Ramos (cell line): ENCODE measurements at regions not wholly inside any gene's neighbourhood (a gene's known extent, or its start where the extent isn't known, plus 50 kb on each side); places are given as distances from the start of the nearest gene placed in this dataset.
"Not testable (repeated sequence)": the region's sequence is repeated elsewhere in the genome, so short reads cannot be mapped to it uniquely, and the experiment has no call there.

Experiments
- in situ Hi-C: fragments of 300-500 bp; cut with MboI; formaldehyde crosslinking; loops from one replicate; pipeline ENCODE4 v1.14.3; 2022; ENCODE audit warnings: low sequenced_read_pairs; ENCODE audit not compliant: unreplicated experiment

DNA sequence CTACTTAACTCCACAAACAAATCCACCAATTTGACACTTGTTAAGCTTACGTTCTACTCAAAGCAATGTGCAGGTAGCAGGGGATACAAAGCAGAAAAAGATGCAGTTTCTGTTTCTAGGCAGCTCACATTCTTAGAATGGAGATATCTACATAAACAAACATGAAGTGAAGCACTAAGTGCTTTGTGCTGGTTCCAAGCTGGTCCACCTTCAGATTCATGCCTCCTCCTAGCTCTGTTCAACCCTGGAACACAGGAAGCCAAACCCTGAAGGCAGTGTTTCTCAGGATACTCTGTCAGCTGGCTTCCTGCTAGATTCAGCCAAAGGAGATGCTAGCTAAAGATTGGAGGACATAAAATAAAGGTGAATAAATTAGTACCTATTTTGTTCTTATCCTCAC is 55.3 kb upstream of the NOL4 start:
- in situ Hi-C loops = no loop called here

DNA sequence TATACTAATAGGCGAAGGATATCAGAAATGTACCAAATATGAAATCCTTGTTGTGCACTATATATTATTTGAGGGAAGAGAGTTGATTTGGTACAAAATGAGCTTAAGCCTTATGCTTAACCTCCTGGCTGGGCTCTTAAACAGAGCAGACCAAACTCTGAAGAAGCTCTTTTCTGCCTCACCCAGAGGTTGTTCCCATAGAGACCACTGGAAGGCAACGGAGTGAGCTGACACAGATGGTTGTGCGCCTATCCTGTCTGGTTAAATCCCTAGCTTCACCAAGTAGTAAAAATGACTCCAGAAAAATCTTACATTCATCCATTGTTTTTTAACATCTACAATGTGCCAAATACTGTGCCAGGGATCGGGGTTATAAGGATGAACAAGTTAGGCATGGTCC is 55.9 kb upstream of the NOL4 start:
- in situ Hi-C loops = no loop called here

DNA sequence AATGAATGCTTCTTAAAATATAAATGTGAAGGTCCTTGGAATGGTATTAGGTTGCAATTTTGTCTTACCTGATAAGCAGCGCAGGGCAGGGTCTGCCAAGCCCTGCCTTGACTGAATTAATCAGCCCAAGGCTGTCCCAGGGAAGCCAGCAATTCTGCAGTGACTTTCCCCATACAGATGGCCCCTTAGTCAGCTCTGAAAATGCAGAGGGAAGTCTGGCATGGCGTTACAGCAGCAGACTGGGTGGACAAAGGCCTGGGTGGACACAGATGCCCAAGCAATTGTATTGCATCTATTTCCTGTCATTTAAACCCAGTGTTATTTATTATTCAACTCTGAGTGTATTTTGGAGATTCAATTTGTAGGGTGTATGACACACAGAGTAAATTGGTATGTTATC is 56.6 kb upstream of the NOL4 start:
- in situ Hi-C loops = no loop called here

DNA sequence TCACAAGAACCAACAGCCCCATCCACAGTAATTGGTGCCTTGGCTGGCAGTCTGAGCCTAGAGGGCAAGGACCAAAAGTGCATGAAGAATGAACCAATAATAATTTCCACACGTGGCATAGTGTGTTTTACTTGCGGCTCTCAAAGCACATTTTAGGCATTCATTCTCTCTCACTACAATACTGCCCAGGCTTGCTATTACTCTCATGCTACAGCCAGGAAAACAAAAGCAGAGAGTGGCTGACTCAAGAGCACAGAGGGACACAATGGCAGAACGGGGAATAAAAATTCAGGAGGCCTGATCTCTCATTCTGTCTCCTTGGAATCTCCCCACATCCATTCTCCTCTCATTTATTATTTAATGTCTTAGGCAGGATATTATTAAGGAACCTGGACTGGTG is 57.0 kb upstream of the NOL4 start:
- in situ Hi-C loops = no loop called here

DNA sequence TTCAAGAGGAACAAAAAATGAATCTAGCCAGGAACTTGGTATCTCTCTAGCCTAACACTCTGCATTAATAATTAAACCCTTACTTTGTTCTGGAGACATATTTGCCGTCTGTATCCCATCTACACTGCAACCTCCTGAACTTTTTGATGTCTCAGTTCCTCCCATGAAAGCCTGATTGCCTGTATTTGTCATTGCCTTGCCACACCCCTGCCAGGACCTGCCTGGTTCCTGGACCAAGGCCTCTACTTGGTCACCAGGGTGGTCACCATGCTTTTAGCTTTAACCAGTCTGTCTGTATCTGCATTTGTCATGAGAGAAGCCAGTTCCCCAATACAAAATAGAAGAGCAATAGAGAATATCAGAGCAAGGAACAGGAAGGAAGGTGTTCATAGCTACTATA is 58.8 kb upstream of the NOL4 start:
- in situ Hi-C loops = no loop called here

DNA sequence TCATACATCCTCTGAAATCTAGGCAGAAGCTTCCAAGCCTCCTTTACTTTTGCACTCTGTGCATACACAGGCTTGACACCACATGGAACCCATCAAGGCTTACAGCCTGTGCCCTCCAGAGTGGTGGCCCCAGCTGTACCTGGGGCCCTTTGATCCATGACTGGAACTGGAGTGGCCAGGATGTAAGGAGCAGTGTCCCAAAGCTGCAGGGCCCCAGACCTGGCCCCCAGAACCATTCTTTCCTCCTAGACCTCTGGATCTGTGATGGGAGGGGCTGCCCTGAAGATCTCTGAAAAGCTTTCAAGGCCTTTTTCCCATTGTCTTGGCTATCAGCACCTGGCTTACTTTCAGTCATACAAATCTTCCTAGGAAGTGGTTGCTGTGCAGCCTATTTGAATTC is 63.1 kb upstream of the NOL4 start:
- in situ Hi-C loops = no loop called here

DNA sequence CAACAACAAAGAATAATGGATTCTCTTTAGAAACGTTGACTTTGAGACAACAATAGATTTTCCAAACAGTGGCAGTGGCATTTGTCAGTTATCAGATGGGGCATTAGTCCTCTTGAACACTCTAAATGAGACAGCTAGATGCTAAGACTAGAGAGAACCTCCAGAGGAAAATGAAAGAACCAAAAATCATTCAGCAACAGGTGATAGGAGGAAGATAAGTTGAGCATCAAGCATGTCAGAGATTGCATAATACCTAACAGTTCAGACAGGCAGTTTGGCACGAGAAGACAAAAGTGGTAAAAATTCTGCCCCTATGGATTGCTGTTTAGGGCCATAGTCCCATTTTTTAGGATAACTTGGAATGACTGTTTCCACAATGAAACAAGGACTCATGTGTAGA is 67.9 kb upstream of the NOL4 start:
- in situ Hi-C loops = no loop called here

DNA sequence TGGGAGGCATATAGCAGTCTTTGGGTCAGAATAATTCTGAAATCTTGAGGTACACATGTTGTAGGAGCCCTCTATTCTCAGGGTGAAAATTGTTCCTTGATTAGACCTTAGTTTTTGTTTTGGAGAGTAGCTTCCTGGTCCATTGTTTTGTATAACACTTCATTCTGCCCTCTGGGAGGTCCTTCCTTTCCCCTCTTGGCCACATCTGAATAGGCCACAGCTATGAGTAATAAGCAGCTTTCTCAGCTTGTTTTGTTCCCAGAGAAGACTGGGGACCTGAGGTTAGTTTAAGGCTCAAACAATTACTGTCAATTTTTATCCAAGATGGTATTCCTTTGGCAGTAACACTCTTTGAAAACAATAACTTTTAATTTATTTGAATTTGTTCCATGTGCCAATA is 72.6 kb upstream of the NOL4 start:
- in situ Hi-C loops = no loop called here

DNA sequence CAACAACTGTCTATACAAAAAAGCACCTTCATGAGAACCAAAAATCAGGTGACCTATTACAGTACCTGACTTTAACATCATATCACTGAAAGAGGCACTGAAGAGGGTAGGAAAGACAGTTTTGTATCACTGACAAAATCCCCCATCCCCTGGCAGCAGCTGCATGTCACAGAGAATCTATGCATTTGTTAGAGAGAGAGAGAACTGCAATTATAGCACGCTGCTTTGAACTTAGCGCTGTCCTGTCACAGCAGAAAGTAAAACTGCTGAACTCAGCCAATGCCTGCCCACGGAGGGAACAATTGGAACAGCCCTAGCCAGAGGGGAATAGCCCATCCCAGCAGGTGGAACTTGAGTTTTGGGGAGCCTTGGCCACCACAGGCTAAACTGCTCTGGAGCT is 75.1 kb upstream of the NOL4 start:
- in situ Hi-C loops = no loop called here

DNA sequence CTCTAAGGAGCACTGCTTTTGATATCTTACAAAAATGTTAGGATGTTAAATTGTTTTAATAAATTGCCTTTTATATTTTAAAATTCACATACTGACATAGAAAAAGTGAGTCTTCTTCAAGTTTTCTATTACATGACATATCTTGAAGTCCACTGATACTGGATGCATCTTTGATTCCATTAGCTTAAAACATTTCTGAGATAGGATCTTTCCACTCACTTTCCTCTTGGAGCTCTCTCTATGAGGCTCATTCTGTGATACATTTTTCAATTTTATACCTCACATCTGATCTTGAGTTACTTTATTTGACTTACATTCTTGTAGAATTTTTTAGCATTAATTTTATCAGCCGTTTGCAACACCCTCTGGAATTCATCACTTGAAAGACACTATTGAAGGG is 86.8 kb upstream of the NOL4 start:
- in situ Hi-C loops = no loop called here

DNA sequence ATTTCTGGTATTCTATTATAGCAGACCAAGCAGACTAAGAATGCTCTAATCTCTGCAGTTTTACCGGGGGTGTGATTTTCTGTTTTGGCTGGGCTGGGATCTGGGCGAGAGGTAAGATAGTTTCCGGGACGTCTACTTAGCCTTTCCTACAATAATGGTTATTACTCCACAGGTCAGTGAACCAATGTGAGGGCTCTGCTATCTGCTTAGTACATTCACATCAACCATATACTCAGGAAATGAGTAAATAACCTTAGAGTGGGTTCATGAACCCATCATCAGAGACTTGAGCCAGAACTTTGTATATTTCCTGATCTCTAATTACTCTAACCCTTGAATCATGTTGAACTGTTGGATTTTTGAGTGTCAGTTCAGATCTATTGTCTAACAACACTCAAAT is 90.1 kb upstream of the NOL4 start:
- in situ Hi-C loops = no loop called here

DNA sequence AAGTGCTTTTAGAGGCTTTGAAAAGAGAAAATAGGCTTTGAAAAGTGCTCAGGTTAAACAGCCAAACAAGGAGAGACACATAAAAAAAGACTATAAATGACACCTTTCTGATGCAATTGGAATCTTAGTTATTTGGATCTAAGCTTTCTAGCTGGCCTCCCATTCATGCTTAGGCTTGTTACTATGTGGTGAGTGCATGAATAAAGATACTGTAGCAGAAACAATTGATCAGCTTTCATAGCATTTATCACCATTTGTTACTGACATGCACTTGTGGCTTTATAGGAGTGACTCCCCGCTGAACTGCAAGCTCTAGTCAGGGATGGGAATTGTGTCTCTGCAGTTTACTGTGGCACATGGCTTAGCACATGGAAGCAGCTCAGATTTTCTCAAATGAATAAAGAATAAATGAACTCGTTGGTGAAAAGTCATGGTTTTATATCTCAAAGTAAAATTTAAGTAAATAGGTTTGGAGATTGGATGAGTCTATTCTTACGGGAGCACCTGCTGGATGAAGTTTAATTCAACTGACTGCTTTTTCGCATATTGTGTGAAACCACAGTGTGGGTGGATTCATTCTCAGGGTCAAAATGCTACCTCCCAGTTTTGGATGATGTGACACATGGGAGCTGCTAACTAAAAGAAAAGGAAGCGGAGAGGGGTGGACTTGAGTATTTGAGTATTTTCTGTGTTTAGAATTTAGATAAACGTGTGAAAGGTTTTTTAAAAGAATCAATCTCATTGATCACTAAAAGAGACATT is 91.1 kb upstream of the NOL4 start:
- in situ Hi-C loops = no loop called here

DNA sequence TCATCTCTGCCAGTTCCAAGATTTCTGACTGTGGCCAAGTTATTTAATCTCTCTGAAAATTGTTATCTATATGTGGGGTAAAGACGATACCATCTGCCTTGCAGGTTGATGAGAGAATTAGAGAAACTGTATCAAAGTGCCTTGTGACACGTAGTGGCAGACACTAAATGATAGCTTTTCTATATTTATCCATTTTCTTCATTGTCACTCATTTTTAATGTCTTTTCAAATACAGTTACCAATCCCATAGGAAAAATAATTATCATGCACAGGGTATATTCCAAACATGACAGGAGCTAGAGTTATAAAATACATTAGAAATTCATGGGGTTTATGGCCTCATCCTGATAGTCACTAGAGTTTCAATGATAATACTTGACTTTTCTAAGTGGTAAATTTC is 95.6 kb upstream of the NOL4 start:
- in situ Hi-C loops = loop anchor here (10.0 kb wide), 1 partner anchor 485 kb away; no protein-coding TSS in a partner anchor

DNA sequence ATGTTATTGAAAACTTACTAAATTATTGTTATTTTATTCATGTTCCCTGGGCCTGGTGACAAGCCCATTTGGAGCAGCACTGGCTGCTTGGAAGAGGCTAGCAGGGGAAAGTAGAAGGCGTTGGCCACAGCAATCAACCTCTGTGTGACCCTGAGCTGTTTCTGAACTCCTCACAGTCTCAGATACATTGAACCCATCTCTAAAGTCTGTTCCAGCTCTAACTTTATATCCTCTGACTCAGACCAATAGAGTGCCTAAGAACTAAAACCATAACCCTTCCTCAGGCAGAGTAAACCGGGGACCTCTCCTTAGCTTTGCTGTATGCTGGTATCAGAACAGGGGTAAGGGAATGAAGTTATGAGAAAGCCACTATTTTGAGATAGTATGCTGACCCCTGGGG is 96.4 kb upstream of the NOL4 start:
- in situ Hi-C loops = loop anchor here (10.0 kb wide), 1 partner anchor 486 kb away; no protein-coding TSS in a partner anchor

DNA sequence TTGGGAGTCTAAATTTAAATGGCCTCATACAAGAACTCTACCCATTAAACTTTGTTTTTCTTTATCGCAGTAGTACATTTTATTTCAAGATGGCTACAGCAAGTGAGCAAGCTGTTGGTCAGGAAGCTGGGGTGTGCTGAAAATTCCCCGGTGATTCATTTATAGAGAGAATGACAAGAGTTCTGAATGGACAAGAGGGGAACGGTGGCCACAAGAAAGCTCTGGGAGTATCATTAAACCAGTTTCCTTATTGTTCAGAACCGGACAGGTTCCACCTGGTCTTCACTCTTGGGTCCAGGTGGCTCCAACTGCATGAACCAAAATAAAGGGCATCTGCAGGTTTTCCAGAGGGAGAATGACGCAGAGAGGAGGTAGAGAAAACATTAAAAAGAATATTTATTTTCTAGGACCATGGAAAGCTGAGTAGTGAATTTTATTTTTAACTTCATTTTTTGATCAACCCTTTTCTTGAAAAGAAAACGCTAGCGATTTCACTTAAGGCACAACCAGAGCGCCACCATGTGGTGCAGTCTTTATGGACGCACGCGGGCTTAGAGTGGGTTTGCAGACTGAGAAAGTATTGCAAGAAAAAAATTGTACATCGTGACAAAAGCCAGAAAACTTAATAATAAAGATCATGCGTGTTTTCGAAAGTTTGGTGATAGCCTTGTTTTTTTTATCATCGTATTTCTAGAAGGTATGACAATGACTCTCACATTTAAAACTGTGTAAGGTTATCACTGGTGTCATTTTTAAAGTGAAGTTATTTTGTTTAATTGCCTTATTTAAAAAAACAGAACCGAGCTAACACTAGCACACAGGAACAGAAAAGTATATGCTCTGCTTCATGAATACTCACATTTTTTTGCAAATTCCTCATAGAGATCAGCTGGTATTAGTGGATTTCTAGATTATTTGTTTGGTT is 97.9 kb upstream of the NOL4 start:
- in situ Hi-C loops = loop anchor here (10.0 kb wide), 1 partner anchor 488 kb away; no protein-coding TSS in a partner anchor

DNA sequence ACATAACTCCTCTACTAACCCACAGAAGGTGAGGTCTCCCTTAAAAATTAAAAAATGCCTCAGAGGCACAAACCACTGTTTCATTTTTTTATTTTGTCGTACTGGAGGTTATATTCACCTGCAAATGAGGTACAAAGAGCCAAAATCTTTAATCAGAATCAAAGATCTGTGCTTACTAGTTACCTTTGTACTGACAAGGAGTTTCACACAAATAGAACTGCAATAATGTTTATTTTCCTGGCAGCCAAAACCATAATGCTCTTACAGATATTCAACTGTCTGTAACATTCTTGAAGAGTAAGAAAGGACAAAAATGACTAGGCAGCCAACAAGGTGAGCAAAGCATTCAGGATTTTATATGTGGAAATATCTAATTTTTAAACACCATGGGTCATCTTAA is 105.1 kb upstream of the NOL4 start:
- in situ Hi-C loops = loop anchor here (10.0 kb wide), 1 partner anchor 495 kb away; no protein-coding TSS in a partner anchor

DNA sequence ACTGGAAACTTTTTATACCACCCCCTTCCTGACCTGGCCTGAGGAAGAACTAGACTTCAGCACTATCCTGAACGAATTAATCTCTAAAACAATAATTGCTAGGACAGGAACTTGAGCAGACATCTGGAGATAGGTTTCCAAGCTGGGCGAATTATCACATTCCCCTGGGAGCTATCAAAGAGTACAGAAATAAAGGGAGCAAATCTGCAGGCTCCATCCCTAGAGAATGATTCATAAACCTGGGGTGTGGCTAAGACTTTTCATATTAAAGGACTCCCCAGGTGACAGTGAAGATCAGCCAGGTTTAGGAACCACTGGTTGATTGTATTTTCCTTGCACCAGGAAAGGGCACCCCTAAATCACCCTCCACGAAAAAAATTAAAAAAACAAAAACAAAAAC is 105.6 kb upstream of the NOL4 start:
- in situ Hi-C loops = no loop called here

DNA sequence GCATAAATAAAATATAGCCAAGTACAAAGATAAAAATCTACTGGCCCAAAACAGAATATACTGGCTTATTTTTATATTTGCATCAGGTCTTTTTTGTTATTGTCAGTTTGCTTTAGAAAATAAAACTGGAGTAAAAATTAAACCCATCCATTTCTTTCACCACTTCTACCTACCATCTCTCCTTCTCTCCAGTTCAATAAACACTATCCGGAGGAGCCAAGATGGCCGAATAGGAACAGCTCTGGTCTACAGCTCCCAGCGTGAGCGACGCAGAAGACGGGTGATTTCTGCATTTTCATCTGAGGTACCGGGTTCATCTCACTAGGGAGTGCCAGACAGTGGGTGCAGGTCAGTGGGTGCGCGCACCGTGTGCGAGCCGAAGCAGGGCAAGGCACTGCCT is 106.2 kb upstream of the NOL4 start:
- in situ Hi-C loops = not testable (repeated sequence)

DNA sequence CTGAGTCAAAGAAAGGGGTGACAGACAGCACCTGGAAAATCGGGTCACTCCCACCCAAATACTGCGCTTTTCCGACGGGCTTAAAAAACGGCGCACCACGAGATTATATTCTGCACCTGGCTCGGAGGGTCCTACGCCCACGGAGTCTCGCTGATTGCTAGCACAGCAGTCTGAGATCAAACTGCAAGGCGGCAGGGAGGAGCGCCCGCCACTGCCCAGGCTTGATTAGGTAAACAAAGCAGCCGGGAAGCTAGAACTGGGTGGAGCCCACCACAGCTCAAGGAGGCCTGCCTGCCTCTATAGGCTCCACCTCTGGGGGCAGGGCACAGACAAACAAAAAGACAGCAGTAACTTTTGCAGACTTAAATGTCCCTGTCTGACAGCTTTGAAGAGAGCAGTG is 106.6 kb upstream of the NOL4 start:
- in situ Hi-C loops = not testable (repeated sequence)

DNA sequence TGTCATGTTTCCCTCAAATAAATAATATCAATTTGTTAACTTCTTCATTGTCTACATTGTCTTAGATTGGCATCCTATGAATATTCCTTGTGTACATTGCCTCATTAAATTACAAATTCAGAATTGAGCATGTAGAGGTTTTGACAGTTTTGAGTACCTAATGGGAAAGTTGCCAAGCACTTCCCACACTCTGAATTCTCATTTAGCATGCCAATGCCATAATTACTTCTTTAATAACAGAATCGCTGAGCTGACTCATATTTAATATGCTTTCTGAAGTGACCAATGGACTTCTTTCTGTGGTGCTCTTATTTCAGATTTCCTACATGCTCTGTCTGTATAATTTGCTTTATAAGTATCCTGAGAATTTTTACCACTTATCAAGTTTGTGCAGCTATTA is 114.4 kb upstream of the NOL4 start:
- in situ Hi-C loops = no loop called here

DNA sequence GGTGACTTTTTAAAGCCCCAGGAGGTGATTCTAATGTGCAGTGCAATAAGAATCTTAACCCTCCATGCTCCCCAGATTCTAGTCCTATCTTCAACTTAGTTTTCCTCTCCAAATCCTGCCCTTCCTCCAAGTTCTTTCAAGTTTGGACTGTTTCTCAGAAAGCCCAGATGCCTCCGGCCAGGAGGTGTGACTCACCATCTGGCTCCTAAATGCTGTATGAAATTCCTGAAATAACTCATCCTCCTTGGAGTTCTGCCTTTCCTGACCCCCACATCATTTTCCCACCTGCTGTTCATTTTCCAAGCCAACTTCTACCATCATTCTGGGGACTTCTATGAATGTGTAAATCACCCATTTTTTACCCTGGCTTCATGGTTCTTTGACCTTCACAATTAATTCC is 118.2 kb upstream of the NOL4 start:
- in situ Hi-C loops = no loop called here
